T-helper 1 cell (primary cell): ENCODE measurements at regions not wholly inside any gene's neighbourhood (a gene's known extent, or its start where the extent isn't known, plus 50 kb on each side); places are given as distances from the start of the nearest gene placed in this dataset.

ENCODE experiments used
- DNase-seq, 5 donors: peaks; one replicate each; pipeline ENCODE4 v3.0.0-alpha.2; 2012 to 2020

DNA sequence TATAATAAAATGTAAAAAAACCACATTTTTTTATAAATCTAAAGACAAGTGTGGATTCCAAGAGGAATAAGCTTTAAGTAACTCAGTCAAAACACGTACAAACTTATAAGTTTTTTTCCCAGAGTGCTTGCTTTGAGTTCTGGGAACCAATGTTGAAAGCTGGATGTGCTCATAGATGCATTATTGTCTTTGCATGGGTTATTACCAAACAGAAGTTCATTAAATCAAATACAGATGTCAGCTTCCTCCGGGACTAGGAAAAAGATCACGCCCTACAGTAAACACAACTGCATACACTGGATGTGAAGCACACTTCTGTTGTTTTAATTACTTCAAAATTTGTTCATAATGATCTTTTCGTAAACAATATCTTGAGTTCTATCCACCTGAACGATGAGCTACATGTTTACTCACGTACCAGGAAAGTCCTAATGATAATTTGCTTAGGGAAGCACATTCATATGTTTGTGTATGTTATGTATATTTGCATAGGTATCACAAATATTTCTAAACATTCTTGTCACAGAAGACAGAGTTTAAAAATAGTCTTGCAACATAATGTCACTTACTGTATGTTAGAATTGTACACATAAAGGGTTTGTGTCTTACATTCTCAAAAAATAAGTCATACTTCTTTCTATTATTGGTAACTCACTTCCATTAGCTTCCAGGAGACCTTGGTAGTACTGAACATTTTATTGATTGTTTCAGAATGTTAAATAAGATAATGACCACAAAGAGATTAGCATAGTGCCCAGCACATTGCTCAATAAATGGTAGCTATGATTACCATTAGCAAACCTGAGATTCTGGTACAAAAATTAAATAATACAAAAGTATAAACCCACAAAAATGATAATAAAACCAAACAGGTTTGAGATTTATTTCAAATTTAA lies 427.4 kb downstream of the CETN3 start:
- DNase-seq, result no peak

DNA sequence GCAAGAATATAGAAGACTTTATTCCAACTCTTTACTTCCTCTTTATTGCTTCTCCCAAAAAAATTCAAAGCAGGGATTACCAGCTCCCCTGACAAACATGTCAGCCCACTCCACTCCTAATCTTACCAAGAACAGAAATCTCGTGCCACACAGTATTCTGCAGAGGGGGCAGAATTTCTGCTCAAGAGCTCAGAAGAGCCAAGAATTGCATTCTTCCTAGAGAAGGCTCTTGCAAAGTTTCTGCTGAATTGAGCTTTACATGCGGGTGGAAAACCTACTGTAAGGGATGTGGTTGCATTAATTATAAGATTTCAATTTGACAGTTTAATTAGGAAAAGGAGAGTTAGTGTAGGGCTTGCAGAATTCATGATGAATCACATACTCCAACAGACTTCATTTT lies 428.5 kb downstream of the CETN3 start:
- no peak for DNase-seq

DNA sequence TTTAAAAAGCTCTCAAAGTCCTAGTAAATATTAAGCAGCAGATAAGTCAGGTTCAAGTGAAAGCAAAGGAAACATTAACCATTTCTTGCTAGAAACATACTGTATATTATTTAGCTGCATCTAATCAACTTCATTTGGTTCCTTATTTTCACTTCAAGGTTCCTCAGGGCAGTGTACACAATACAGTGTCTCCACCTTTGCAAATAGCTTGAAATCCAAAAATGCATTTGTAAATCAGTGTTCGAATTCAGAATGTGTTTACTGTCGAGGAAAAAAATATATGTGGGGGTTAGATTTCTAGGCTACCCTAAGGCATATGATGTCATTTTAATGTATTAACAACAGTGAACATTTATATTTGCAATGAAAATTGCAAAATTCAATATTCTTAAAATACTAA lies 436.0 kb downstream of the CETN3 start:
- no peak for DNase-seq

DNA sequence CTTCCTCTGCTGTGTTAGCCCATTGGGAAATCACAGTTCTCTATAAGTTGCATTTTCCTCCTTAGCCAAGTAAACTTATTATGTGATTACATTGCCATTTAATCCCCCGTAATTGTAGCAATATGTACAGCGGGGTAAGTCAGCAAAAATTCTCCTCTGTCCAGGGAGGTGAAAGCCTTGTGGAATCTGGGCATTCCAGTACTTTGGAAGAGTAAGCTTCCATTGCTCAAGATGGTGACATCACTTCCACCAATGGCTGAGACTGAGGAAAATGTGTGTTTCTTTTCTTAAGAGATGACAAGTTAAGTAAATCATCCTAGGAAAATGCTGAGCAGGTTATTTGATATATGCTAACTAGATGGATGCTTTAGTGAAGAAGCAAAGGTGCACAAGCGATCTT lies 436.7 kb downstream of the CETN3 start:
- no peak for DNase-seq

DNA sequence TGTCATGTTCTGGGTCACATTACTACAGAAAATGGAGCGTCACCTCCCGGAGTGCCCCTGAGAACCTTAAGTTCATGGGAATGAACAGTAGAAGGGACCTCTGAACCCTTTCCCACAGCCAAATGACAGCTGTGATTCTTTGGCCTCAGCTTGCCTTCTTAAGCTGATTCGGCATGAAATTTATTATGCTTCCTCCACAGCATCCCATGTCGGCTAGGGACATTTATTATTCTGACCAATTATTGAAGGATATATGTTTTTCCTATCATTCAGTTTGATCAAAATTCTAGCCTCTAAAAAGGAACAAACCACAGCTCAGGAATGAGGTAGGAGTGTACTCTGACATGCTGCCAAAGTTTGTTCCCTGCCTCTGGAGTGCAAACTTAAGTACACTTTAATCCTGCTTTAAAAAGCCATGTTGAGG lies 440.6 kb downstream of the CETN3 start:
- no peak for DNase-seq

DNA sequence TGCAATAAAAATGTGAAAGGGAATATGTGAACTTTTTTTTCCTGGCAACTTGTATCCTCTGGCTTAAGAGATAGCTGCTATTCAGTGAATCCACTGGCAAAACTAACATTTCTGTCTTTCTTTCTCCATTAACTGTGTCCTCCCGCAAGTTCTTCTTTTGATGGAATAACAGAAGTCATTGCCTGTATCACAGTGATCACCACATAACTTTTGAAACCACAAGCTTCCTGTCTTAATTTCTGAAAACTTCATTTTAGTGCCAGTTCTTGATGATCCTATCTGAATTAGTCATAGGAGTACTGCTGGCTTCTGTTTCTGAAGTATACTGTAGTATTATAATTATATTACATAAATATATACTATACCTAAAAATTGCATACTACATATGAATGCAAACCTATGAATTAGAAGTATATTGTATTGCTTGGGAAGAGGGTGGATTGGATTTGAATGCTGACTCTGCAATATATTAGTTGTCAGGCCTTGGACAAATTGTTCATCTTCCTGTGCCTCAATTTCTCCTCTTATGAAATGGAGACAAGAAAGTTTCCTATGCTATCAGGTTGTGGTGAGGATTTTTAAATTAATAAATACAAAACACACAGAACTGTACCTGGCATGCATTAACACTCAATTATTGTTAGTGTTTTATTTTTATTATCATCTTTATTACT lies 441.6 kb downstream of the CETN3 start:
- DNase-seq, result no peak

DNA sequence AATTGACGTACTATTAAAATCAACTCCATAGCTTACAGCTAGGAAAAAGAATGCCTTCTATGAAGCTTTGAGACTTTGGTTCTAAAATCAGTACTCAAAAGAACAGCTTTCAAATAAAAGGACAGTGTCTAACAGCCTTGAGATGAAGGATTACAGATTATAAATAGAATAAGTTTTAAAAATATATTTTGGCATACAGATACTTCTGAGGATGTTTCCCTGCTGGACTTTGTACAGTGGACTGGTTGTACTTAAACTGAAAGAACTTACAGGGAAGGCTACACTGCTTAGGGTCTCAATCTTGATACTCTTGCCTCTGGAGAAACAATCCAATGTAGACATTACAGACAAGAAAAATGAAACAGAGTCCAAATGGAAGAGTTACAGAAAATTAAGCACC lies 452.7 kb downstream of the CETN3 start:
- no peak for DNase-seq

DNA sequence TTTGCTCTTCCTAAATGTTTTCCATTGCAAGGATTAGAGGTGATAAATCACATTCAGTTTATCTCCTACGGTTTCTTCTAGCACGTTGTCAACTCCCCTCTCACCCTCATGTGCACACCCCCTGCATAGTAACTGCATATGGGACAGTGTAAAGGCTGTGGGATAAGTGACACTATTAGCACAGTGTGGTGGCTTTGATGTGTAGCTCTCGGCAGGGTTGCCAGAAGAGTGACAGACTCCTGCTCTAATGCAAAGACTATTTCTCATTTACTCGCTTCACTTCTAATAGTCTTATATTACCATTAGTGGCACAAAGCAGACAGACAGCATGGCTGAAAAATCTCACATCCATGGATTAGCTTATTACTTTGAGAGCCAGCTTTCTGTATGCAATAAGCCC lies 454.6 kb downstream of the CETN3 start:
- DNase-seq, result no peak

DNA sequence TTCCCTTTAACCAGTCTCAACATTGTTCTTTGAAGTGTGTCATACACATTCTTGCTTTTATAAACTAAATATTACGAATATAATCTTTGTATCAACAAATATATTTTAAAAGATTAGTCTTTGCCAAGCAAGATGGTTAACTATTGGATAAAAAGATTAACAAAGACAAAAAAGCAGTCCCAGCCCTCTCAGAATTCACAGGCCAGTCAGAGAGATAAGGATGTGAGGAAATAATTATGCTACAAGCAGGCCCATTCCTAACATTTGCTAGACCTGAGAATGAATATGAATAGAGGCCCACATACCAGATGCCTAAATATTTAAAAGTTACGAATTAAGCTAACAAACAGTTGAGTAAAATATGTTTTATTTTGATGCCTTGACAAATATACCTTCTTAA lies 457.7 kb downstream of the CETN3 start:
- no peak for DNase-seq

DNA sequence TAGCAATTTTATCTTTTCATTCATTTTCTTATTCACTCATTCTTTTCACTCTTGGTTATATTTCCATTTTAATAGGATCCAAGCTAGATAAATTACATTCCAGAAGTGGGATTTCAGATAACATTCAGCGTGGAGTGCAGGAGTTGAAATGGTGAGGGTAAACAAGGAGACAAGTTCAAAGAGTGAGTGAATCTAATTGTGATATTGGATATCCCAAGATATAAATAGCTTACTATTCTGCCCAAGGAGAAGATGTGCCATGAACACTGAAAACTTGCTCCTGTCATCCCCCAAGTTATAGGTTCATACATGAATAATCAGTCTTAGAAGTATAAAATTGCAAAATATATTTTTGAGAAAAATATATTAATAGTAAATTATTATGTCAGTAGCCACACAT lies 459.3 kb downstream of the CETN3 start:
- no peak for DNase-seq

DNA sequence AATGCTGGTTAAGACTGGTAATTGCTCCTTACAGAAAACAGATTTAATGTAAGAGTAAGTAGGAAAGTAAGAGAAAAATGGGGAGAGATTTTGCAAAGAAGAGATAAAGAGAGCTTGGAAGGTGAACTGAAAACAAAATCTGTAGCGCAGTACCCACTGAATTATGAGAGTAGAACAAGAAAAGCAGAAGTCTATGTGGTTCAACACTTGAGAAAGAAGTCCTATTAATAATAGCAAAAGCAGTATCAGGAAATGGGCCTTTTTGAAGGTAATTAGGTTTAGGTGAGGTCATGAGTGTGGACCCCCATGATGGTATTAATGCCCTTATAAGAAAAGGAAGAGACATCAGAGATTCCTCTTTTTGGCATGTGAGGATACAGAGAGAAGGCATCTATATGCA lies 460.6 kb downstream of the CETN3 start:
- no peak for DNase-seq

DNA sequence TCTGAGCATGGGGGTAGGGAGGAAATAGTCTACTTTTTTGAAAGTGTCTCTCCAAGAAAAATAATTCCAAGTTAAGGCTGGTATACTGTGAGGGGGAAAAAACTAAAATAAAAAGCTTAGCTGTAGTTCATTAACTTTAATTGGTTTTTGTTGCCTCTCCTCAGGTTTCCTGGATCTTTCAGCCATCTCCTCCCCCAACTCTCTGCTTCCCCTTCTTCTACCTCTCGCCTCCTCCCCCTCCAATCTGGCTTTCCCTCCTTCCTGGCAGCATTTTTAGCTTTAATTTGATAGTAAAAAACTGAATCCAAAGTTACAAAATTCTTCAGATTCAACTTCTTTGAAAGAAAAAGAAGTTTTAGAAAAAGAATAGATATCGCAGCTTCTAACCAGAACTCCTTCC lies 462.6 kb downstream of the CETN3 start:
- no peak for DNase-seq

DNA sequence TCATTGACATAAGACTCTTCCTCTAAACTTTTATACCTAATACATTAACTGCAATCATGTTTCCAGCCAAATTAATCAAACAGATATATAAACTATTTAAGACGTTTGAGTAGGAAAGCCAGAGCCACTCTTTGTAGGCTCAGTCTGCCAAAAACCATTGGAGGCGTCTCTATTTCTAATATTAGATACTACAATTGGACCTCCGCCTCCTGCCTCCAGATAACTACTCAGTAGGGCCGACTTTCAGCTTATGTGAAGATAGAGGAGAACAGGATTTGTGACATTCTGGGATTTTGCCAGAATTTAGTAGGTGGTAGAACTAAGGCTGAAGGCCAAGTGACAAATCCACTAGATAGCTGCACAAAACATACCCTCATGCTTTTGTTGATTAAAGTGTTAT lies 463.0 kb downstream of the CETN3 start:
- DNase-seq, result no peak

DNA sequence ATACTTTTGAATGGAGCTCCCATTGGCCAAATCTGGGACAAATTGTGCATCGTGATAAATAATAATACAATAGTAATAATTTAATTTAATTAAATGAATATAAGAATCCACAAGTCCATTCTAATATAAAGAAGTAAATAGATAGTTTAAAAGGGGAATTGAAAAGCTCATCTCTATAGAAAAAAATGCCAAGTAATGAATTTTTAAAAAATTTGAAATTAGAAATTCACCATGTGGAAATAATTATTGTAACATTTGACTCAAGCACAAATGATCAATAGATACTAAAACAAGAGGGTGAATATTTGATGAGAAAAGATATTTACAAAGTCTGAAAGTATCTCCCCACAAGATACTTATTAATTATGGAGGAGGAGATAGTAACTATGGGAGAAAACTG lies 467.4 kb downstream of the CETN3 start:
- no peak for DNase-seq

DNA sequence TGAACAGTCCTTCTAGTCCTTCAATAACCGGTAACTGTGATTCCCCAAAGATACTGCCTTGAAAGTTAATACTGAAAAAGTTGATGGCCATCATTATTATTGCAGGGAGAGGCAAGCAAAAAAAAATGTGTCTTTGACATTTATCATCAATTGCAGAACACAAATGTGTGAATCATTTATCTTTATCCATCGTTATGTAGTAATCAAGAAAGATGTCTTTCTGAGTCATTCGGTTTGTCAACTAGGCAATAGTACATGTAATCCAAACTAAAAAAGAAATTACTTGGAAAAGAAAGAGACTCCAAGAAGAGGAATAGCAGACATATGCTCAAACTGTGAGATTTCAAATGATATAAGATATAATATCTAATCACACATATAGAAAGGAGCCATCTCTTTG lies 473.0 kb downstream of the CETN3 start:
- no peak for DNase-seq

DNA sequence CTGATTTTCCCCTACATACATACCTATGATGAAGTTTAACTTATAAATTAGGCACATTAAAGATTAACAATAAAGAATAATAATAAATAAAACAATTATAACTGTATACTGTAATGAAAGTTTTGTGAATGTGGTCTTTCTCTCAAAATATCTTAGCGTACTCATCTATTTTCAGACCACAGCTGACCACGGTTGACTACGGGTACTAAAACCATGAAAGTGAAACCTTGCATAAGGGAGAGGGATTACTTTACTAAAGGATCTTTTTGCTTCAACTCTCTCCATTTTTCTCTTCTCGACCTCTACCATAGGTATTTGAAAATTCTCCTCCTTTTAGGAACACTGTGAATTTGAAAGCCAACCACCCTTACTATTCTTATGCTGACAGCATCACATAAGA lies 475.5 kb downstream of the CETN3 start:
- DNase-seq, result no peak

DNA sequence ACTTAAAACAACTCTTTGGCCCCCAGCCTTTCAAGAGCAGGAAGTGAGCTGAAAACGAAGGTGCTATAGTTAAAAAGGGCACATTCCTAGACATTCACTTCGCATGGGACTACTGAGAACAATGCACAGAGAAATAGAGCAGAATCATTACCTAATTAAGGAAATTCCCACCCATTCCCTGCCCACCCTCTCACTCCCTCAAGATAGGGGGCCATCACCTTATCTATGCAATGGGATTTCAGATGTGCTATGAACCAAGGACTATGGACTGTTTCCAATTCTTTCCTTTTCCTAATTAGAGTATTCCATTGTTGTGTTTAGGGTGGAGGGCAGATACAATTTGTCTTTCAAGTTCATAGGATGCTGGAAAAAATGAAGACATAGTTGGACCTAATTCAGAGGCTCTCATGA lies 476.8 kb downstream of the CETN3 start:
- DNase-seq, result no peak

DNA sequence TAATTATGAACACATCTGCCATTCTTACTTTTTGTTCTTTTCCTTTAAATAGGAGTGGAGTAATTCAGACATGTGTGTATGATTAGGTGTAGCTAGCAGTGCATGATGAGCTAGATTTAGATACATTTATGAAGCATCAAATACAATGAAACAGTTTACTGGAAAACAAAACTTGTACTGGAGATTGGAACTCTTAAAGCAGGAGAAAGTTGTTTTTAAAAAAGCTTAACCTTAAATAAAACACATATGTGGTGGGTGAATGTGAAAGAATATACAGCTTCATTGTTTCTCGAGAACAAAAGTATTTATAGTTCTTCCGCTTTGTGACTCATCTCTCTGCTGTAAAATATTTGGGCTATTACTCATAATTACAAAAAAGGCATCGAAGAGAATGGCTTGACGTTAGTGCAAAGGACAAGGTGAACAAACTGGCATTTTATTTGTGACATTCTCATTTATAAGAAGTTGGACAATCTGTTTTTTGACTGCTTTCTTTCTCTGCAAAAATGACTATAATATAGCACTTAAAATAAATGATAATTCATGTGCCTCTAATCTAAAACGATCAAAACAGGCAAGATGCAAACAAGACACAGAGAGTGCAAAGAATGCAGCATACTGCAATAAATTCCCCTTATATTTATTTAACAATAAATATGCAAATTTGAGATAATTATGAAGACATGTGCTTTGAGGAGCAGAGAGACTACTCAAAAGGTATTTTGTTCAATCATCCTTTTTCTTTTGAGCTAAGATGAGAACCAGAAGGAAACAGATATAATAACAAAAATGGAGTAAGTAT lies 478.8 kb downstream of the CETN3 start:
- no peak for DNase-seq

DNA sequence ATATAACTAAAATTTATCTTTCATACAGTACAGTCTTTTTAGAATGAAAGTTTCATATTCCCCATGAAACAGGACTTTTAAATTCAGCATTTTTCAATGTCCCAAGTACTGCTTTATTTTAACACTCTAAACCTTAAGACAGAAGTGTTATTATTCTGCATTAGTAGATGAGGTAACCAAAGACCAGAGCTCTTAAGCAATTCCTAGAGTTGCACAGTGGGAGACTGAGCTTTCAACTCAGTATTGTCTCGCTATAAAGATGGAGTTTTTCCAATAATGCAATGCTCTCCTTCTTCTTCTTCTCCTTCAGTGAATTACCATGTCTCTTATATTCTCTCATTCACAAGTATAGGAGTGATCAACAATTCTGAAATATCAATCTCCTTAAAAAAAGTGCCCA lies 479.7 kb downstream of the CETN3 start:
- DNase-seq, result no peak

DNA sequence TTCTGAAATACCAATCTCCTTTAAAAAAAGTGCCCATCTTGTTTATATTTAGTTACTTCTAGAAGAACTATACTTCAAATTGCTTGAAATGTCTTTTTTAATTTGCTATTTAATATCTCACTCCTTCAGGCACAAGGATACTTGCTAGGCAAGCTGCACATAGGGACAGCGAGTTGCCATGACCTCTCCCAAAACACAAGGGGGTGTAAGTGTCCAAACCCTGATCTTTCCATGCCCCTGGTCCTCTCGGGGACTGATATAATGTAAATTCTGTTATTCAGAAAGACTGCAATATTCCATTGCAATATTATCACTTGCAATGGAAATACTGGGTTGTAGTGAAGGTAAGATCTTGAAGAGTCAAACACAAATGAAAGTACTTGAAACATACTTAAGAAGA lies 480.4 kb downstream of the CETN3 start:
- no peak for DNase-seq

DNA sequence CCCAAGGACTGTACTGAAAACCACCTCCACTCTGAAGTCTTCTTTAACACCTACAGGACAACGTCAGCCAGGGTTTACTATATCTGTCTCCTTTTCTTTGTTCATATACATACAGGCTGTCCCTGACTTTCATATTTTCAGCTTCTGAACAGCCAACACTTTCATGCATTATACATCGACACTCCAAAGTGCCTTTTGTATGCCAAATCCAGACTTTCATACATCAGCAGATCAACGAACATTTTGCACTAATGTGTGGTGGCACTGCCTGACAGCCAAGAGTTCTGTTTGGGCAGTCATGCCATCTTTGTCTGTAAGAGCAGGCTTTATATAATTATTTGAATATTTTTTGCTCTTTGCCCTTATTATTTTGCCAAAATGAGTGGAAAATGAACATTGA lies 487.4 kb downstream of the CETN3 start:
- no peak for DNase-seq

DNA sequence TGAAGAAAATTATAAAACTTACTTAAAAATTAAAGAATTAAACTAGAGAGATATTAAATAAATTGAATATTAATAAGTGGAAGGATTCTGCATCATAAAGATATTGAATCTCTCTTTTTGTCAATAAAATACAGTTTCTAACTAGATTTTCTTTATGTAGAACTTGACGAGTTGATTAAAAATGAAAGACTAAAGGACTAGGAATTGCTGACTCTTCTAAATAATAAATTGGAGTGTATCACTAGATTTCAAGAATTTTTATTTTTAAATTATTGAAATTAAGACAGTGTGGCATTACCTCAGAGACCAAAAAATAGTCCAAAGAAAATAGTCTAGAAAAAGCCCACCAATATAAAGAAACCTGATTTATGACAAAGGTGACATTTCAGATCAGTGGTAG lies 492.4 kb downstream of the CETN3 start:
- DNase-seq, result no peak

DNA sequence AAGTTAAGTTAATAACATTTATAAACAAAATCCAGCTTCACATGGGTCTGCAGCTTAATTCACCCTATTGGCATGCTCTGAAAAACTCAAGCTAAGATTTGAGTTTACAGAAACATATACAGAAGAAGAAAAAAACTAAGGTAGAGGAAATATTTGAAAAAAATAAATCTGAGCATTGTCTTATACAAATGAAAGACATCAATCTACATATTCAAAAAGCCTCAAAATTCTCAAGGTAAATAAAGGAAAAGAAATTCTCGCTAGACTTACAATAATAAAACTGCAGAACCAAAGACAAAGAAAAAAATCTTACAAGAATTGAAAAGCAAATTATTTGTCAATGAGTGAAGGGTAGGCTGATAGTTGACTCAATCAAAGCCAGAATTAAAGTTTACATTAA lies 493.4 kb downstream of the CETN3 start:
- no peak for DNase-seq

DNA sequence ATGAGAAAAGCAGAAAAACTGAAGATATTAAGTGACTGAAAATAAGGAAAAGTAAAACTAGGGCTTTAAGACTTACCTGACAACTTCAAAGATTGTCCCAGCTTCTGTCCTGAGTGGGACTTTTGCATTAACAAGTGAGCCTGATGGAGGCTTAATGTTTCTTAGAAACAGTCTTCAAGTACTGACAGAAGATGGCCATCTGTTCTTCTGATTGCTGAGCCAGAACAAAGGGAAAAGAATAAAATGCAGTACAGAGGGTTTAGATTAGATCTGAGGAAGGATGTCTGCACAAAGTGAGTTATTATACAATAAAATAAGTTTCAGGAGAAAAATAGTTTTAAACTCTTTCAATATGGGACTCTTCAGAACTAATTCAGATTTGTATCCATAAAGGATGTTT lies 500.7 kb downstream of the CETN3 start:
- DNase-seq, result no peak
